ENCODE measurements at regions not wholly inside any gene's neighbourhood (a gene's known extent, or its start where the extent isn't known, plus 50 kb on each side); places are given as distances from the start of the nearest gene placed in this dataset.

DNA sequence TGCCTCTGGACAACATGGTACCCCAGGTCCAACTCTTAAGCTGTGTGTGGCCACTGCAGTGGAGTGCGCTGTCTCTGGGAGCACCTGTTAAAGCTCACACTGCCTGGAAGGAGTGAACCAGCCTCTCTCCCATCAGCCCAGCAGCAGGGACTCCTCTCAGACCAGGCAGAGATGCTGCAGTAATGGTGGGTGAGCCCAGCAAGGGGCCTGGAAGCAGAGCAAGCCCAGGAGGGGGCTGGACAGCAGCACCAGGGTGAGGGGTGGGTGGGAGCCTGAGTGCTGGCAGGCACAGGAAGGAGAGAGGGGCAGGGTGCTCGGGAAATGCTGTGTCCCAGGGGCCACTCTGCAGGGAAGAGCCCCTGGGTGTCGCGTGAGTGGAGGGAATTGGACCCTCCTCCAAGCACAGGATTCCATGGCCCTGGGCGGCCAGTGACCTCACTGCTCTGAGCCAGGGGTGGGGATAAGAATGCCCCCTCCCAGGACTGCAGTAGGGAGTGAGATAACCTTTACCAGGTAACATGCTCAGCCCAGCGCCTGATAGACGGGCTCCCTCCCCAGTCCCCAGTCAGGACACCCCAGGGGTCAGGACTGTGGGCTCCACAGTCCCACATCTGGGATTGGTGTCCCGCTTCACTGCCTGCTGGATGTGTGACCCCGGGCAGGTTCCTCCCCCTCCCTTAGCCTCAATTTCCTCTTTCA is 313.1 kb downstream of the MATN1 start:
- no peak for TF ChIP-seq EZH2phosphoT487 (IDR thresholded peaks at IDR 0.05; ENCODE audit: borderline replicate concordance)
- TF ChIP-seq, protein P1, sequence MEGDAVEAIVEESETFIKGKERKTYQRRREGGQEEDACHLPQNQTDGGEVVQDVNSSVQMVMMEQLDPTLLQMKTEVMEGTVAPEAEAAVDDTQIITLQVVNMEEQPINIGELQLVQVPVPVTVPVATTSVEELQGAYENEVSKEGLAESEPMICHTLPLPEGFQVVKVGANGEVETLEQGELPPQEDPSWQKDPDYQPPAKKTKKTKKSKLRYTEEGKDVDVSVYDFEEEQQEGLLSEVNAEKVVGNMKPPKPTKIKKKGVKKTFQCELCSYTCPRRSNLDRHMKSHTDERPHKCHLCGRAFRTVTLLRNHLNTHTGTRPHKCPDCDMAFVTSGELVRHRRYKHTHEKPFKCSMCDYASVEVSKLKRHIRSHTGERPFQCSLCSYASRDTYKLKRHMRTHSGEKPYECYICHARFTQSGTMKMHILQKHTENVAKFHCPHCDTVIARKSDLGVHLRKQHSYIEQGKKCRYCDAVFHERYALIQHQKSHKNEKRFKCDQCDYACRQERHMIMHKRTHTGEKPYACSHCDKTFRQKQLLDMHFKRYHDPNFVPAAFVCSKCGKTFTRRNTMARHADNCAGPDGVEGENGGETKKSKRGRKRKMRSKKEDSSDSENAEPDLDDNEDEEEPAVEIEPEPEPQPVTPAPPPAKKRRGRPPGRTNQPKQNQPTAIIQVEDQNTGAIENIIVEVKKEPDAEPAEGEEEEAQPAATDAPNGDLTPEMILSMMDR (conservative IDR thresholded peaks at IDR 0.05; ENCODE audit: low read length), result no peak
